Astrocyte (in vitro differentiated cells and primary cell): ENCODE measurements at regions not wholly inside any gene's neighbourhood (a gene's known extent, or its start where the extent isn't known, plus 50 kb on each side); places are given as distances from the start of the nearest gene placed in this dataset.

ENCODE experiments used
- DNase-seq: peaks from one replicate; pipeline ENCODE4 v3.0.0-alpha.2; 2010; ENCODE audit warnings: low read depth
- FAIRE-seq: peaks from 2 replicates; lab custom pipeline; 2011; peaks lifted over from hg19 to GRCh38; lab: Jason Lieb, UNC
- H2AFZ ChIP-seq: 2 replicates; pipeline ENCODE4 v1.6.0; 2012; ENCODE audit warnings: low read depth, low read length, inconsistent platforms
- H3K27ac ChIP-seq: 2 replicates; pipeline ENCODE4 v1.5.1; 2011; ENCODE audit warnings: low read depth, low read length, inconsistent platforms
- H3K27me3 ChIP-seq: 2 replicates; pipeline ENCODE4 v1.6.0; 2011; ENCODE audit warnings: low read length, inconsistent platforms; ENCODE audit not compliant: insufficient read depth
- H3K36me3 ChIP-seq: 2 replicates; pipeline ENCODE4 v1.5.1; 2011; ENCODE audit warnings: low read length, inconsistent platforms; ENCODE audit not compliant: insufficient read depth
- H3K4me1 ChIP-seq: 2 replicates; pipeline ENCODE4 v1.5.1; 2011; ENCODE audit warnings: low read length, inconsistent platforms; ENCODE audit not compliant: insufficient read depth
- H3K4me2 ChIP-seq: 2 replicates; pipeline ENCODE4 v1.6.0; 2012; ENCODE audit warnings: low read length, inconsistent platforms
- H3K4me3 ChIP-seq: 2 replicates; pipeline ENCODE4 v1.5.1; 2011; ENCODE audit warnings: low read depth, mild to moderate bottlenecking, low read length, inconsistent platforms; ENCODE audit not compliant: insufficient read depth
- H3K79me2 ChIP-seq: 2 replicates; pipeline ENCODE4 v1.6.0; 2012; ENCODE audit warnings: mild to moderate bottlenecking, low read length, inconsistent platforms; ENCODE audit not compliant: insufficient read depth
- H3K9ac ChIP-seq: 2 replicates; pipeline ENCODE4 v1.6.0; 2012; ENCODE audit warnings: mild to moderate bottlenecking, low read length, inconsistent platforms
- H3K9me3 ChIP-seq: 2 replicates; pipeline ENCODE4 v1.5.1; 2012; ENCODE audit warnings: low read depth, mild to moderate bottlenecking, low read length, inconsistent platforms; ENCODE audit not compliant: insufficient read depth
- H4K20me1 ChIP-seq: 2 replicates; pipeline ENCODE4 v1.6.0; 2012; ENCODE audit warnings: low read length, inconsistent platforms; ENCODE audit not compliant: insufficient read depth
- H3K27ac Mint-ChIP-seq: one replicate; pipeline ENCODE4 v1.8.0; 2021; ENCODE audit warnings: mild to moderate bottlenecking, mixed read lengths; ENCODE audit not compliant: unreplicated experiment
- H3K27me3 Mint-ChIP-seq: one replicate; pipeline ENCODE4 v1.8.0; 2021; ENCODE audit warnings: low read depth, mixed read lengths; ENCODE audit not compliant: unreplicated experiment
- H3K36me3 Mint-ChIP-seq: one replicate; pipeline ENCODE4 v1.8.0; 2021; ENCODE audit warnings: low read depth, mixed read lengths; ENCODE audit not compliant: unreplicated experiment
- H3K4me1 Mint-ChIP-seq: one replicate; pipeline ENCODE4 v1.8.0; 2021; ENCODE audit warnings: low read depth, mixed read lengths; ENCODE audit not compliant: unreplicated experiment
- H3K4me3 Mint-ChIP-seq: one replicate; pipeline ENCODE4 v1.8.0; 2021; ENCODE audit warnings: mild to moderate bottlenecking, moderate library complexity, mixed read lengths; ENCODE audit not compliant: unreplicated experiment
- H3K9me3 Mint-ChIP-seq: one replicate; pipeline ENCODE4 v1.8.0; 2021; ENCODE audit warnings: mild to moderate bottlenecking, mixed read lengths; ENCODE audit not compliant: unreplicated experiment
- CTCF ChIP-seq: IDR thresholded peaks from 2 replicates; pipeline ENCODE4 v1.5.1; 2011; ENCODE audit warnings: low read depth, mild to moderate bottlenecking, inconsistent platforms, low read length, moderate library complexity; ENCODE audit not compliant: insufficient read depth
- EZH2 ChIP-seq: IDR thresholded peaks from 2 replicates; pipeline ENCODE4 v1.6.1; 2012; ENCODE audit warnings: mild to moderate bottlenecking, low read length, inconsistent platforms; ENCODE audit not compliant: insufficient read depth

- Mint-ChIP-seq H3K36me3 (no peaks in the 10 kb centered on the region), H3K27ac (no peak overlapping the region), H3K4me3 (no peak overlapping the region), H3K4me1 (no peaks in the 10 kb centered on the region), H3K9me3 (no peaks in the 10 kb centered on the region), H3K27me3 (peaks cover 5% of the 10 kb centered on the region)
- FAIRE-seq = no peak
- Histone ChIP-seq H3K9me3 (no peaks in the 10 kb centered on the region), H4K20me1 (no peaks in the 10 kb centered on the region), H3K4me3 (no peak overlapping the region), H3K36me3 (no peaks in the 10 kb centered on the region), H2AFZ (no peak overlapping the region), H3K4me1 (no peaks in the 10 kb centered on the region), H3K27me3 (no peaks in the 10 kb centered on the region), H3K79me2 (no peaks in the 10 kb centered on the region), H3K4me2 (no peak overlapping the region), H3K27ac (no peak overlapping the region), H3K9ac (no peak overlapping the region)
- TF ChIP-seq EZH2 = no peak
- TF ChIP-seq CTCF = no peak
- DNase-seq = no peak
Observed at GRCh38 chr12:13691598-13691997, 289.8 kb downstream of the GRIN2B start.

DNA sequence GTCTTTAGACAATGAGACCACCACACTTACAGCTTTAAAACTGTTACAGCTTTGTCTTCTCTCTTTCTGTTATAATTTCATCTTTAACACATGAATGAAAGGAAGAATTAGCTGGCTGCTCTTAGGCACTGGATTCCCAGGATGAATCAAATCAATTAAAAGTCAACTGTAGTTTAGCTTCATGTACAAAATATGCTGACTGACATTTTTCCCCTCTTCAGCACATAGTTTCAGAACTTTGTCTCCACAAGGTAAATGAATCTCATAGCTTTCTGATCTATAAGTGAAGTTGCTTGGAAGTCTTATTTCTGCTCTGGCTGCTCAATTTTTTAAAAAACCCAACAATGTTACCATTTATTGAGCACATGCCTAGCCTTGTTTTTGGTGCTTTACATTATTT, 293.8 kb downstream of the GRIN2B start:
- no peak for FAIRE-seq
- no peaks in the 10 kb centered on the region for H3K4me1 Mint-ChIP-seq
- H3K36me3 Mint-ChIP-seq = no peaks in the 10 kb centered on the region
- H3K27me3 Mint-ChIP-seq = peaks cover 5% of the 10 kb centered on the region
- H3K9me3 Mint-ChIP-seq = no peaks in the 10 kb centered on the region
- no peak overlapping the region for H3K27ac Mint-ChIP-seq
- no peak for DNase-seq
- H3K27ac ChIP-seq = no peak overlapping the region
- no peaks in the 10 kb centered on the region for H3K9me3 ChIP-seq
- TF ChIP-seq EZH2 (no peak), CTCF (no peak)
- H3K27me3 ChIP-seq = no peaks in the 10 kb centered on the region
- no peaks in the 10 kb centered on the region for H3K79me2 ChIP-seq
- H3K4me2 ChIP-seq = no peak overlapping the region
- H3K4me3 ChIP-seq = no peak overlapping the region
- H2AFZ ChIP-seq = no peak overlapping the region
- H3K9ac ChIP-seq = no peak overlapping the region
- no peak overlapping the region for H3K4me3 Mint-ChIP-seq
- H3K36me3 ChIP-seq = no peaks in the 10 kb centered on the region
- H4K20me1 ChIP-seq = no peaks in the 10 kb centered on the region
- H3K4me1 ChIP-seq = no peaks in the 10 kb centered on the region

GRCh38 chr12:13686260-13686659, 295.1 kb downstream of the GRIN2B start:
- no peak overlapping the region for H3K27ac ChIP-seq
- FAIRE-seq = no peak
- TF ChIP-seq EZH2 (no peak), CTCF (no peak)
- no peak overlapping the region for H3K4me3 ChIP-seq
- H3K4me2 ChIP-seq = no peak overlapping the region
- no peaks in the 10 kb centered on the region for H3K27me3 ChIP-seq
- no peaks in the 10 kb centered on the region for H3K4me1 ChIP-seq
- Mint-ChIP-seq H3K4me3 (no peak overlapping the region), H3K27me3 (peaks cover 5% of the 10 kb centered on the region), H3K36me3 (no peaks in the 10 kb centered on the region), H3K4me1 (no peaks in the 10 kb centered on the region), H3K27ac (no peak overlapping the region), H3K9me3 (no peaks in the 10 kb centered on the region)
- no peaks in the 10 kb centered on the region for H4K20me1 ChIP-seq
- no peak overlapping the region for H3K9ac ChIP-seq
- H2AFZ ChIP-seq = no peak overlapping the region
- no peaks in the 10 kb centered on the region for H3K9me3 ChIP-seq
- no peaks in the 10 kb centered on the region for H3K36me3 ChIP-seq
- no peak for DNase-seq
- H3K79me2 ChIP-seq = no peaks in the 10 kb centered on the region
